ENCODE measurements at regions not wholly inside any gene's neighbourhood (a gene's known extent, or its start where the extent isn't known, plus 50 kb on each side); places are given as distances from the start of the nearest gene placed in this dataset.

DNA sequence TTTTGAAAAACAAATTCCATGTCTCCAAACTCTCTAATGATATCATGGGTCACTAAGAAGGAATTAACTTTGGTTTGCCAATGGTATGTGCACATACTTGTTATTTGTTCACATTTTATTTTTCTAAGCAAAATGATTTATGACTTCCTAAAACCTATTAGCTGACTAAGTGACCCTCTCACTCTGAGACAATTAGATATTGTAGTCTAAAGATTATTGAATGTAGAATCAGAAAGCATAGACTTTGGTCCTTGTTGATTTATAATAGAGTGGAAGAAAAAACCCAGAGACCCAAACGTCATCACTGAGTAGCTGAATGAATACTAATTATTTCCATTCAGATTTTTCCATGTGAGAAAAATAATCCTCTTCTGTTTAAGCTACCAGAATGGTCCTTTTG, 243.5 kb upstream of the ANO3 start:
- no peak for DNase-seq

DNA sequence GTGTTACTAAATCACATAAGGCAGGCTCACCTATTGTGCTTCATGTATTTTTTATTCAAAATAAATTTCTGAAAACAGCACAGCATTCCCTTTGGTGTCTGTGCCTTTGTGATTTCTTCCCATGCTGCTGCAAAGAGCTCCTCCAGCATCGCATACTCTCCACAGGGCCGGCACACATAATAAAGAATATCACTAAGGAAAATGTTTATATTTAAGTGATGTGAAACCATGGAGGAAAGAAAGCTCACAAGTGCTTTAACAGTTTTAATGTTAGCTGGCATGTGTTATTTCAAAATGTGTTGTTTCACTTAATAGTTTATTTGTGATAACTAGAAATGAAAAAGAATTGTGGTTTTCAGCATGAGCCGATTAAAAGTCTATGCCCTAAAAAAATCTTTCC, 241.3 kb upstream of the ANO3 start:
- DNase-seq = no peak

DNA sequence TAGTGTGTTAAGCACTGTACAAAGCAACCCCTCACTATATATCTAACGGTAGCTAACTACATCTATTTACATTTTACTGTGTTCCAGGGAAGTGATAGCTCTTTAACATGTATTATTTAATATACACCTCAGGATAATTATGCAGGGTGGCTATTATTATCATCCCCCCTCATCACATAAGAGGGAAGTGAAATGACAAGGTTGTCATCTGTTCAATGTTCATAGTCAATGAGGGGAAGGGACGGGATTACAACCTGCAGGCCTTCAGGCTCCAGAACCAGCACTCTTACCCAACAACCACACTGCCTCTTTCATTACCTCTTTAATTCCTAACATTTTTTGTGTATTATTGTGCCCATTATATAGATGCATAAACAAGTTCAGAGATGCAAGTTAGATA, 238.7 kb upstream of the ANO3 start:
- DNase-seq = no peak

DNA sequence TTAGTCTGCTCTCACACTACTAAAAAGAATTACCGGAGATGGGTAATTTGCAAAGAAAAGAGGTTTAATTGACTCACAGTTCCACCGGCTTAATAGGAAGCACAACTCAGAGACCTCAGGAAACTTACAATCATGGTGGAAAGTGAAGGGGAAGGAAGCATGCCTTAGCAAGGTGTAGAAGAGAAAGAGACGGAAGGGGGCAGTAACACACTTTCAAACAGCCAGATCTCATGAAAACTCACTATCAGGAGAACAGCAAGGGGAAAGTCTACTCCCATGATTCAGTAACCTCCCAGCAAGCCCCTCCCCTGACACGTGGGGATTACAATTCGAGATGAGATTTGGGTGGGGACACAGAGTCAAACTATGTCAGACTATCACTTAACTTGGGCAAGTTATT, 236.6 kb upstream of the ANO3 start:
- no peak for DNase-seq

DNA sequence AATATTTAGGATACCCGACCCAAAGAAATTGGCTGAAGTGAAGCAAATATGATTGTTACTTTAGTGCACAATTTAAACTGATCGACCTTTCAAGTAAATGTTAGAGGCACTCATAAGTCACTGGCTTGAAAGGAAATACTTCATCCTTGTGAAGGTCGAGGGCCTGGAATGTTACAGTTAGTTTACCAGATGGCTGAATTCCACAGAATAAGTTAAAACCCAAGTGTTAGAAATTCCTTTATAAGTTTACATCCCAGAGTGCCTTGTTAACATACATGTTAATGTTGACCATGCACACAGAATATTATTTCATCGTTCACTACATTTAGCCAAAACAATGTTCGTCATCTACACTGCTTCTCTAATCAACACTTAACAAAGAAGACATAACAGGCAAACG, 235.5 kb upstream of the ANO3 start:
- no peak for DNase-seq

DNA sequence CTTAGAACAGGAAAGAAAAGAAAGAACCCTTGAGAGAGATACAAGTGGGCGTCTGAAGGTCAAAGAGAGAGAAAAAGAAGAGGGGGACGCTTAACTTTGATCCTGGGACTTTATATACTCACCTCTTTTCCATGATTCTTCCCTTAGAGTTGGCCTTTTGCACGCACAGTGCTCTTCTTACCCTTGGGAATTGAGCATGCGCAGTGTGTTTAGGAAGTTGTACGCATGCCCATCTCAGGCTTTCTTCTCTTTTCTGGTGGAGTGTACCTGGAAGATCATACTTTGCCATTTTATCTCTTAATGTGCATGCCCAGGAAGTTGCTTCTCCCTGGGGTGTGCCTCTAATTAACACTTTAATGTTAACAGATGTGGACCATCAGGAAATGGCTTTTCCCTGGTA, 229.6 kb upstream of the ANO3 start:
- no peak for DNase-seq

DNA sequence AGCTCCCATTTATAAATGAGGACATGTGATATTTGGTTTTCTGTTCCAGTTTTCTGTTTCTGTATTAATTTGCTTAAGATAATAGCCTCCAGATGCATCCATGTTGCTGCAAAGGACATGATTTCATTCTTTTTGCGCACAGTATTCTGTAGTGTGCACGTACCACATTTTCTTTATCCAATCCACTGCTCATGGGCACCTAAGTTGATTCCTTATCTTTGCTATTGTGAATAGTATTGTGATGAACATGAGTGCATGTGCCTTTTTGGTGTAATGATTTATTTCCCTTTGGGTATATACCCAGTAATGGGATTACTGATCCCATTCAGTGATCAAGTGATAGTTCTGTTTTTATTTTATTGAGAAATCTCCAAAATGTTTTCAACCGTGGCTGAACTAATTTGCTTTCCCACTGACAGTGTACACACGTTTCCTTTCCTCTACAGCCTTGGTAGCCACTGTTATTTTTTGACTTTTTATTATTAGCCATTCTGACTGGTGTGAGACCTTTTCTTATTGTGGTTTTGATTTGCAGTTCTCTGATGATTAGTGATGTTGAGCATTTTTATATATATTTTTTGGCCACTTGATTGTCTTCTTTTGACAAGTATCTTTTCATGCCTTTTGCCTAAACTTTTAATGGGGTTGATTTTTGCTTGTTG, 226.0 kb upstream of the ANO3 start:
- no peak for DNase-seq

DNA sequence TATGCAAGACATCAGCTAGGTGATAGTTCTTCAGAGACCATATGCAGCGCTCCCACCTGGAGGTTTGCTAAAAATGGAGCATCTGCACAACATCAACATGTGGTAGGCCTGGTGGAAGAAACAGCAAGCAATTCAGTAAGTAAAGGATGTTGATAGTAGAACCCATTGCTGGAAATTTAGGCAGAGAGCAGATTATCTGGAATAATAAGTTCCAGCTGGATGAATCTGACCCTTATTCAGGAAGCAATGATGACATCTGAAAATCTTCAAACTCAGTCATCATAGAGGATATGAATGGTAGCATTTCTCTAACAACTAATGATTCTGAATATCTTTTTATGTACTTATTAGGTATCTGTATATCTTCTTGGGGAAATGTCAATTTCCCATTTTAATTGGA, 225.2 kb upstream of the ANO3 start:
- DNase-seq = no peak

DNA sequence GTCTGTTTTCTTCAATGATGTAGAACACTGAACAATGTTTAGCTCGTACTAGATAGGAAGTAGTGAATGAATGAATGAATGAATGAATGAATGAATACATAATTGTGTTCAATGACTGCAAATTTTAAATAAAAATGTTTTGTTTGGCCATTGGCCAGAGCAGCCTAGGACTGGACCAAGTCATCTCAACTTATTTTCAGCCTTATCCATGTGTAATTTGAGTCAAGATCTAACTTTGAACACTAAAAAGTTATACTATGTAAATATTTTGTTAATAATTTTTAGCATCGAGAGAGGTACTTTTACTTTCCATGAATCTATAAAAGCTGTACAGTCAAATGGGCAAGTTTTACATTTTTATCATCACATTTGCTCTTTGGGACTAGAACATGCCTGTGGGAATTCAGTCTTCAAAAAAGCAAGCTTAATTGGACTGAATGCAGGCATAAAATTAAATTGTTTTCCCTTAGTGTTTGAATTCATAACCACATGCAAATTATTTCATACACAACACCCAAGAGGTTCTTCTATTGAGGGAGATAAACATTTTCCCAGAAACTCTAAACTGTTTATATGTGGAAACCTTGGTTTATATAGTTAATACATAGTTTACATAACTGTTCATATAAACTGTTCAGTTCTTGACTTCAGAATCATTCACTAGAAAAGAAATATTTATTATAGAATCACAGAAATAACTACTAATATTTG, 222.1 kb upstream of the ANO3 start:
- no peak for DNase-seq

DNA sequence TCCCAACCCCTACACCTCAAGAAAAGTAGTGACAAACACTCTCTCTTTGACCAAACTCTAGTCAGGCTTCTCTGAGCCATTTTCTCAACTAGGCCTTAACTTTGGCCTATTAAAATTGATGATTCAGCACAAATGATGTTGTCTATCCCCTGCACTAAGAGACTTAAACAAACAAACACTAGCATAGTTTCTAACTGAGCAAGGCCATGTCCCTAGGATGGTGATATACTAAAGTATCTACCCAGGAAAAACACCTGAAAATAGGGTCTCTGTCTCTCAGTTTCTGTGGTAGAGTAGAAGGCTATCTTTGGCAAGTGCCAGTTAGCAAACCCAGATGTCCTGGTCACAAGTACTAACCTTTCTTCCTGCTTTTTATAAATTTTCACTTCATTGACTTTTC, 219.7 kb upstream of the ANO3 start:
- no peak for DNase-seq

DNA sequence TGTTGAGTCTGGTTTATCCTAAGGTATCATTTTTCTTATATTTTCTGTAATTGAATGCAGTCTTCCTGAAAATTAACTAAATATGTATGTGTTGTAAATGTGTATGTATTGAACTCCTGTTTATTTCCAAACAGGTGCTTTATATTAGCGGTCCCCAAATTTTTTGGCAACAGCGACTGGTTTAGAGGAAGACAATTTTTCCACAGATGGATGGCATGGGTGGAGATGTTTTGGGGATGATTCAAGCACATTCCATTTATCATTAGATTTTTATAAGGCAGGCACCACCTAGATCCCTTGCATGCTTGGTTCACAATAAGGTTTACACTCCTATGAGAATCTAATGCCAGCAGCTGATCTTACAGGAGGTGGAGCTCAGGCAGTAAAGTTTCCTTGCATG, 210.5 kb upstream of the ANO3 start:
- DNase-seq = no peak

DNA sequence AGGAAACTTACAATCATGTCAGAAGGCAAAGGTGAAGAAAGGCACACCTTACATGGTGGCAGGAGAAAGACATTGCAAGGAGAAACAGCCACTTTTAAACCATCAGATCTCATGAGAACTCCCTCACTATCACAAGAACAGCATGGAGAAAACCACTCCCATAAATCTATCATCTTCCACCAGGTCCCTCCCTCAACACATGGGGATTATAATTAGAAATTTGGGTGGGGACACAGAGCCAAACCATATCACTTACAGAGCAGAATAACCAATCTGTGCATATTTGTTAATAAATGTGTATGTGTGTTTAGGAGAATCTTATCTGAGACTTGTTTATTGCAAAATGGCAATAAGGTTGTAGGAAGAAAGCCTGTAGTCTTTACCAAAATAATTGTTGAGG, 205.2 kb upstream of the ANO3 start:
- DNase-seq = no peak

DNA sequence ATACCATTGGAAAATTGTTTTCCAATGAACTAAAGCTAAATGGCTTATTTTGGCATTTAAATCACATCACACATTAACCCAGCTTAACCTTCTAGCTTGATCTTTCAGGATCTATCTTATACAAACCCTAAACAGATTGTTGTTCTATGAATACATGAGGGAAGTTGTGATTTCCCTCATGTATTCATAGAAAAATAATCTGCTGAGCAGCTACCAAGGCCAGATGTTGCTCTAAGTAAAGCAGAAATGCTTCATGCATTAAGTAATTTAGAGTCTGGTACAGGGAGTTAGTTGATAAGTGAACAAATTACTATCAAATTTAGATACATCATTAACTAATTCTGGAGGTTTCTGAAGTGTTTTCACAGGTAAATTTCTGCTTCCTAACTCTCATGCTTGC, 204.6 kb upstream of the ANO3 start:
- DNase-seq = no peak

DNA sequence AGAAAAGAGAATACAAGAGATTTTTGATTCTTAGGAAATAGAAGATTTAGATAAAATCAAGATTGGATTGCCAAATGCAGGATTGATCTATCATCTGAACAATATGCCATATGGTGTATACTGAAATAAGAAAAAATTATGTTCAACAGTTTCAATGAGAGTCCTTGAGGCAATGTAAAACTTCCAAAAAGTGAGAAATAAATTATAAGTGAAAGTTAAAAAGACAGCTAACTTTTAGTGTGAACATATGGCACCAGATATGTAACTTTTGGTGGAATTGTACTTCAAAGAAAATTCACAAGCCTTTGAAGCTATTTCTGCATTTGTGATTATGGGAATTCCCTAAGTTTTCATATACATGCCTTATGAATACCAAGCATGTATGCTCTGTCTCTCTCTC, 200.5 kb upstream of the ANO3 start:
- no peak for DNase-seq

DNA sequence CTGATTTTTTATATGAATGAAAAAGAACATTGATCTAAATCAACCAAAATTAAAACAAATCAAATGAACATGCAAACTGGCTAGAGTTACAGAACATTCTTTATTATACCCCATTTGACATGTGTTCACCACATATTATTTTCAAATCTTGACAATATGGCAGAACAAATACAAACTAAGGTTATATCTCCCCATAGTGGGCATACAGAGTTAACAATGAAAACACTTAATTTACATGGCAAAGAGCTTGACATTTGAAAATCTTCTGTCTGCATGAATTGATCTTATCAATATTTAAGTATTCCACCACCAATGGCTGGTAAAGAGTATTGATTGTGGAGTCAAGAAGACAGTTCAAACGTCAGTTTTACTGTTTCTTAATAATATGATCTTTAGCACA, 197.9 kb upstream of the ANO3 start:
- DNase-seq = no peak

DNA sequence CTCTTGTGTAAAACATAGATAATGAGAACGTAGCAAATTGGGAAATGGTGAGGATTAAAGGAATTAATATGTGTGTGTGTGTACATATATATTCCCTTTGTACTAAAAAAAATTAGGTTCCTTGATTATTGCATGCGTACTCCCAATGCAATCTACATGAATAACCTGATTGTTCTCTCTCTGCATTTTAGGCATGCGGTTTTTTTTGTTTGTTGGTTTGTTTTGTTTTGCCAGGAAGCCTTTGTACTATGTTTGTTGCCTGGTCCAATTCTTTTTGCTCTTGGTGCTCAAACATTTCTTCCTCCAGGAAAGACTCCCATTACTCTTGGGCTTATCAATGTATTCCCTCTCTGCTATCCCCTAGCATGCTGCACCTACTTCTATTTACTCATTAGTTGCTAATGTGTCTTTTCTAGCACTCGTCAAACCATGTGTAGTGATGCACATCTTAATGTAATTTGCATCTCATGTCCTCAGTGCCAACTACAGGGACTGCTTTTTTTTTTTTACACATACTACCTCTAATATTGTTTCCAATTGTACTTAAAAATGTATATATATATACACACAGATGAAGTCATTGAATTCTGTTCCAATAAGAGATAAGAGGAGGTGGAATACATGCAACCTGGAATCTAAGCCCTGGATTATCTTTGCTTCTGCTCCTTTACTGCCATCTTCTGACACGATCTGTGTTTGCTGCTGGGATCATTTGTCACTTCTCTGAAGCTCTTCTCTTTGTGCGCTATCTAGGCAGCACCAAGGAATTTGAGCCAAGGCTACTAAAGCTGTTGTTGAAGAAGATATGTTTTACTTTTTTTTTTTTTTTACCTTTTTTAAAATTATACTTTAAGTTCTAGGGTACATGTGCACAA, 197.2 kb upstream of the ANO3 start:
- DNase-seq = peak in 6 of 56 donors; percentile 0 to 30 (median 4)

DNA sequence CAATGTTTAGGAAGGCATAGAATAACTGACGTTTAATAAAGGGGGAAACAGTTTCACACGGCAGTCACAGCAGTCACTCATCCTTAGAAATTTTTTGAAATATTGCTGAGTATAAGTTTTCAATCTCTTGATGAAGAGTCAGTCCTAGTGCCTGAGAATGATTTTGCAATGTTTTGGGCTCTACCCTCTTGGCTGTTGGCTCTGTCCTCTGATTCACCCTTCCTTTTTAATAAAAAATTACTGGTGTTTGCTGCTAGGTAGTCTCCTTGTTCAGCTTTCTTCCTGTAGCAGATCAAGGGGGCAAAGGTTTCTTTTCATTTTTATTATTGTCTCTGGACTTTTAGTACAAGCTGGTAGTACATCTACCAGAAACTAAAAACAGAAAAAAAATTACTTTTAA, 194.3 kb upstream of the ANO3 start:
- no peak for DNase-seq

DNA sequence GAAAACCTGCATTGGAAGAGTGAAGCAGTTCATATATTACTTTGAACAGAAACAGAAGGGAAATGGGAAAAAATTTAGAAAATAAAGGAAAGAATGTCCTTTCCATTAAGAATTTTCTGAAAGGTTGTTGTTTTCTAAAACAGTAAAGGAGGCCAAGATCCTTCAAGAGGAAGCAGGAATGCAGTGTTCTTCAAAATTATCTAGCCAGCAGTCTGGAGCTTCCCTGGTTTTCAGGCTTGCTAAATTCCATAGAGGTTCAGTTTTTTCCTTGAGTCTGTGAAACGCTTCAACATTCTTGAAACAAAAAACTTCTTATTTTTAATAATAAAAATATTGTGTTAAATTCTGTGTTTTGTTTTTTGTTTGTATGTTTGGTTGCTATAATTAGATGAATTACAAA, 189.0 kb upstream of the ANO3 start:
- no peak for DNase-seq

DNA sequence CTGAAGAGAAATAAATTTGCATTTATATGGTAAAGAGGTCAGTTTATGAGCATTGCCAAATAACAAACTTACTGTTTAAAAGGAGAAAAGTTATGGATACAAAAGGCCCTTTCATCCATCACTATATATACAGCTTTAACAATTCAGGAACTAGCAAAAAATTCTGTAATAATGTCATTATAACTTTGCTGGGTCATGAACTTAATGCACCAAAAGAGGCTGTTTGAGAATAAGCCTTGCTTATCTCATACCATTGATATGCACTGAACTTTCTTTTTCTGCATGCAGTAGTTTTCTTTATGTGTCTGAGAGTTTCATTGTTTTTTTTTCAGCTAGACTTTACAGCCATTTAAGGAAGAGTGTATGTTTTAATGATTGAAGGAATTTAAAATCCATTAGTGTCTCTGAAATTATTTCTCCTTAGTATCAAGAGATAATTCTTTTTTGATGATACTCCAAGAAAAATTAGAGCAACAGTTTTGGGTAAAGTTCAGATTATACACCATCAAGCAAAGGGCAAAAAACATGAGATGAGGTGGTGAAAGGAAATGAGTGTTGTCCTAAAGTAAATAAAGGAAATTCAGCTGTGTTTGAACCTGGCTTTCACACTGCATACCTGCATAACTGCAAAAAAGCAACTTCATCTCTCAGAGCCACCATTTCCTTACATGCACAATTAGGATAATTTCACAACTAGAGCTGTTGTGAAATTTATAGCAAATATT, 188.2 kb upstream of the ANO3 start:
- DNase-seq = no peak

DNA sequence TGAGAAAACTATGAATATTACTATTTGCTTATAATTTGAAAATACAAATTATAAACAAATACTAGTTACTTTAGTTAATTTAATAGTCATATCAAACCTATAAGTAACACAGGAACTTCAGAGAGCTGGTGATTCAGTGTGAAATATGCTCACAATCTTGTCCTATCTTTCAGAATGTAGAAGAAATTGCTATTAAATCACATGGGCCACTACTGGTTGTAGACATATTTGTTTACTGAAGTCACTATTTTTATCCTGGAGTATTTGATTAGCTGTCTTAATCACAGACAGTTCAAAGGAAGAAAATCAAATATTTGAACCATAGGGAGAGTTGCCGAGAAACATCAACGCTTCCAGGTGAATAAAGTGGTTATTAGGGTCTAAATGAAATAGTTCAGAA, 187.6 kb upstream of the ANO3 start:
- no peak for DNase-seq

DNA sequence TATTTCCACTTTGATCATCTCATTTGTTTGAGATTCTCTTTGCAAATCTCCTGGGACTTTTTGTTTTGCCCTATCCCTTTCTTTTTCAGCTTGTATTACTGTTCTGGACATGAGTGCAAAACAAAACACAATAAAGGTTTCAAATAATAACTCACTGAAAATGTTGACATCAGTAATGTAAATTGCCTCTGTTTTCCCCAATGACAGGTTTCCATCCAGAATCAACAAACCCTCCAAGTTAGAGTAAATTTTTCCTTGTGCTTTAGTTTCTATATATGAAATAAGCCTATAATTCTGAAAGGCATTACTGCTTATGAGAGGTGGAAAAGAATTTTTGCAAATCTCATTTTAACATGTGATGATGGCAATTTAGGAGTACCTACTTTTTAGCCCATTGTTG, 187.0 kb upstream of the ANO3 start:
- DNase-seq = no peak

DNA sequence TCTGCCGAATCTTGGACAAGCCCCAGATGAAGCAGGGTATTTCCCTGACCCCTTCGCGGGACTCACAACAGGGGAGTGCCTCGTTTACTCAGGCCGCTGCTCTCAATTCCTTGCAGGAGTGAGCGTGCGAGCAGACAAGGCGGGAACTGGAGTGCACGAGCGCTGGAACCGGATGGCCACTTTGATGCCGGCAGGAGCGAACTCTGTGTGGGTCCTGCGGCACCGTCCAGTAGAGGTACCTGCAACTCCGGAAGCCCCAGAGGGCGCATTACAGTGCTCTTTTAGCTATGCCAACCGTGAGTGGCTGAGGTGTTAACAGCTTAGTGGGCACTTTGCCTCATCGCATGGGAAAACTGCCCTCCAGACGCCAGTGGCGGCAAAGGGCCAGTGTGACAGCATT, 182.3 kb upstream of the ANO3 start:
- no peak for DNase-seq
